HTR-8/SVneo (cell line): ENCODE measurements at regions not wholly inside any gene's neighbourhood (a gene's known extent, or its start where the extent isn't known, plus 50 kb on each side); places are given as distances from the start of the nearest gene placed in this dataset.

ENCODE experiments used
- DNase-seq: peaks from one replicate; pipeline ENCODE4 v3.0.0; 2011; ENCODE audit warnings: low spot score, mixed read lengths; ENCODE audit not compliant: insufficient read length
- FAIRE-seq: peaks from 2 replicates; lab custom pipeline; 2011; peaks lifted over from hg19 to GRCh38; lab: Jason Lieb, UNC

- FAIRE-seq, result no peak
- no peak for DNase-seq
These were observed 390.3 kb upstream of the ZNF507 start for GRCh38 chr19:31955061-31955460.

GRCh38 chr19:31955884-31956283 is 389.5 kb upstream of the ZNF507 start:
- DNase-seq (no peak), FAIRE-seq (no peak)

- DNase-seq, result no peak
- no peak for FAIRE-seq
These were observed 388.5 kb upstream of the ZNF507 start for GRCh38 chr19:31956771-31957392.

DNA sequence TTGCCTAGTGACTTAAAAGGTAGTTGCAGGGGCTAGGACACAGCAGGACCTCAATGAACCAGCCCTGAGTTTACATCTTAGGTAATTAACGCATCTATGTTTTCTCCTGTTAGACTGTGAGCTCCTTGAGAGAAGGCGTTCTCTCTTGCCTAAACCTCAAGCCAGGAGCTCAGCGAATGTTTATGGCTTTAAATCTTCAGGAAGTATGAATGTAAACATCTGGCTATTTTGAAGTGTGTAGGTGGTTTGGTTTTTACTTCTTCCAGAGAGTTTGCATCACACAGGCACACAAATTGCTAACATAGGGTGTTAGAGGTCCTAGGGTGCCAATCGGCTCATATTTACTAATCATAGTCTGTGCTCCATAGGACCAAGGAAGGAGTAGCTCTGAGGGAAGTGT is 387.7 kb upstream of the ZNF507 start:
- no peak for DNase-seq
- no peak for FAIRE-seq

DNA sequence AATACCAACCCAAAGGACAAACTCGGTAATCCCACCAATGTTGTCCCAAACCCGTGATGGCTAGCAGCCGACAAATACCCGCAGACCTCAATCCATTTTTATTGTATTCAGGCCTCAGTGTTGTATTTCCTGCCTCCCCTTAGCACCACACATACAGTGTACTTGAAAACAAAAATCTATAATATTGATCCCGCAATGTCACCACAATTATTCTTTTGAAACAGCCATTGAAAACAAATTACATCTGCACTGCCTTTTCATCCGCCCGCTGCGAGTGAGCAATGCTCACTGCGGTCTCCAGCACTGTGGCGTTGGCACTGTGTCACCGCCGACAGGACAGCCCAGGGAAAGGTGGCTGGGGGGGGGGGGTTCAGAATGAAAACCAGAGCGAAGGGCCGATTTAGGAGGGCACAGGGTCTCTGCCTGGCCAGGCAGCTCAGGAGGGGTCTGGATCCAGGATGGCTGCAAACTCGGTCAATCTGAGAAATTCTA is 385.8 kb upstream of the ZNF507 start:
- DNase-seq, result no peak

GRCh38 chr19:31960474-31960873 is 384.9 kb upstream of the ZNF507 start:
- no peak for FAIRE-seq
- no peak for DNase-seq

More for the DNA sequence above, 385.8 kb upstream of the ZNF507 start:
- no peak for FAIRE-seq

- FAIRE-seq, result no peak
- DNase-seq, result no peak
These were observed 384.2 kb upstream of the ZNF507 start for GRCh38 chr19:31961191-31961590.

DNA sequence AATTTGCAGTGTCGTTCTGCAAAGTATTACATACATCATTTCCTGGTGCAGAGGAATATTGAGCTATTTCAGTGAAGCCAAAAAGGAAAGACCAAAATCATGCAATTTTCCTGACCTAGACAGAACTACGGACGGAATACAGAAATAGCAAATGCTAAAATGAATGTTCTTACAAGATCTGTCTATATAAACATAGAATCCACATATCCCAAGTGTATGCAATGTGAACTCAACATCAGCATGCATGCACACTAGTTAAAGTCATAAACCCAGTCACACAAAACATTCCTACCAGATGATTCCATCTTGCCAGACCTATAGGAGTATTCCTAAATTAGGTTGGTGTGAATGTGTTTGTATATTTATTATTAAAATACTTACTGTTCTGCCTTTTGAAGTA is 383.7 kb upstream of the ZNF507 start:
- no peak for DNase-seq
- FAIRE-seq, result no peak

DNA sequence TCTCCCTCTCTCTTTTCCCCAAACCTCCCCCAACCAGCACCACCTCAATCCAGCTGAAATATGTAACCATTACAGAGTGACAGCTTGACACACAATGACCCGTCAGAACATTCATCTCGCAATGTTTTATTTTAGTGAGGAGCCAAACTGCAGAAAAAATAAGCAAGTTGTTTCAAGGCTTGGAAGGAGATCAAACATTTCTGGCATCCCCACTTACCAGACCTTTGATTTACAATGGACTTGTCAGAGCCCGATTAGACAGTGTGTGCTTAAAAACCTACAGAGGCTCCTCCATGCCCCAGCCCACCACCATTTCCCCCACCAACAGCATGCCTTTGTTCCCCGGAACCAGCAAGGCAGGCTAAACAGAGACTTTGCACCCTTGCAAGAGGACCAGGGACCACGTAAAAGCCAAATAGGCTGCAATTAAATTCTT is 382.8 kb upstream of the ZNF507 start:
- FAIRE-seq (no peak), DNase-seq (no peak)

GRCh38 chr19:31963746-31964145 is 381.7 kb upstream of the ZNF507 start:
- FAIRE-seq, result no peak
- DNase-seq, result no peak

GRCh38 chr19:31969016-31969415 is 376.4 kb upstream of the ZNF507 start:
- DNase-seq (no peak), FAIRE-seq (no peak)

DNA sequence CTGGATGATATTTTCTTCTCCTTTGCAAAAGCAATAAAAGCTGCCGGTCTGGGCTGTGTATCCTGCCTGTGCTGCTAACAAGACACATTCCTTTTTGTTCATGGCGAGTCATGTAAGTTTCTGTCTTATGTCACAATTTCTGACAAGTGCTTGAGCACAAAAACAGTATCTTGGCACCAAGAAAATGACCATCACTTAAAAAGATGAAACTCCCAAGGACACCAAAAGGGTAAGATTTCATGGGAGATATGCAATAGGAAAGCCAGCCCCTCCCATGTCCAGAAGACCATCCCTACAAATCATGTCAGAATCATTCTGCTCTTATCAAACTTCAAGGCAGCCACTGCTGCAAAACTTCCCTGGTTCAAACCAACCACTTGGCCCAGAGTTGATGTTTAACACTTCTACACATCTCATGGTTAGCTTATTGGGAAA is 375.4 kb upstream of the ZNF507 start:
- DNase-seq (no peak), FAIRE-seq (no peak)

- FAIRE-seq (no peak), DNase-seq (no peak)
These were observed 371.1 kb upstream of the ZNF507 start for GRCh38 chr19:31974290-31974689.

DNA sequence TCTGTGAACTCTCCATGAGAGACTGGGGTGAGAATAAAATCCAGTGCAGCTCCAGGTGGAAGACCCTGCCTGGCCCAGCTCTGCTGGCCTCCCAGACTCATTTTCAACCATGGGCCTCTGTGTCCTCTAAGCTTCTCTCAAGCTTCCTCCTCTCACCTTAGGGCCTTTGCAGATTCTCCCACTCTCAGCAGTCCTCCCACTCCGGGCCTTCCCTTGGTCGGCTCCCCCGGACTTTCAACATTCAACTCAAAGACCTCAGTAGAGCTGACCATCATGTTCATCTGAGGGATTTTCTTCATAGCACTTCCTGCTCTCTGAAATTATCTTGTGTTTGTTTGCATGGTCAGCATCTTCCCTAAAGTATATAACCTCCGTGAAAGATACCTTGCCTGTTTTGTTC is 370.5 kb upstream of the ZNF507 start:
- no peak for FAIRE-seq
- DNase-seq, result no peak

DNA sequence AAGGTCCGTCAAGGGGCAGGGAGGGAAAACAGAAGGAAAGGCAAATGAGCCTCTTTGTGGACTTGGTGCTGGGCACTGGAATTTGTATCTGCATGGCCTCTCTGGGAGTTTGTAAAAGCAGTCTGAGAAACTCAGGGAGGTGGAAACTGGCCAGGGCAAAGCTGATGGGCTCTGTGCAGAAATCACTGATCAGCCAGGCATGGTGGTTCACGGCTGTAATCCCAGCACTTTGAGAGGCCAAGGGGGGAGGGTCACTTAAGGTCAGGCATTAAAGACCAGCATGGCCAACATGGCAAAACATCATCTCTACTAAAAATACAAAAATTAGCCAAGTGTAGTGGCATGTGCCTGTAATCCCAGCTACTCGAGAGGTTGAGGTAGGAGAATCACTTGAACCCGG is 369.9 kb upstream of the ZNF507 start:
- DNase-seq (no peak), FAIRE-seq (no peak)

- DNase-seq (no peak), FAIRE-seq (no peak)
These were observed 368.5 kb upstream of the ZNF507 start for GRCh38 chr19:31976775-31977536.

GRCh38 chr19:31979362-31979761 is 366.0 kb upstream of the ZNF507 start:
- DNase-seq, result no peak
- FAIRE-seq, result no peak

- no peak for FAIRE-seq
- no peak for DNase-seq
These were observed 365.3 kb upstream of the ZNF507 start for GRCh38 chr19:31979949-31980670.

DNA sequence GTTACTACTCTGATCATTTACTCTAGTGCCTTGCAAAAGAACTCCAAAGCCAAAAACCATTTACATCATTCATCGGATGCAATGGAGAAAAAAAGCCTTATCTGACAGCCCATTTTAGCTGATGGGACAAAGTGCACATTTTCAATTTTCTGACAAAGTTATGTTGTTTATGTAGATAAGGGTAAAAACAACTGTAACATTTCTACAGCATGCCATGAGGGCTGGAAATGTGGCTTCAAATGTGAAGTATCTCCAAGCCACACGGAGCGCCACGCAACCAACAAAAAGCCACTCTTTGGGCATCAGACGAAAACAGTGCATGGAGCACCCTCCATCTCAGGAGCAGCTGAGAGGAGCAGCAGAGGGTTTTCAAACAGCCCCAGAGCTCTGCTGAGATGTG is 364.6 kb upstream of the ZNF507 start:
- FAIRE-seq, result no peak
- no peak for DNase-seq

DNA sequence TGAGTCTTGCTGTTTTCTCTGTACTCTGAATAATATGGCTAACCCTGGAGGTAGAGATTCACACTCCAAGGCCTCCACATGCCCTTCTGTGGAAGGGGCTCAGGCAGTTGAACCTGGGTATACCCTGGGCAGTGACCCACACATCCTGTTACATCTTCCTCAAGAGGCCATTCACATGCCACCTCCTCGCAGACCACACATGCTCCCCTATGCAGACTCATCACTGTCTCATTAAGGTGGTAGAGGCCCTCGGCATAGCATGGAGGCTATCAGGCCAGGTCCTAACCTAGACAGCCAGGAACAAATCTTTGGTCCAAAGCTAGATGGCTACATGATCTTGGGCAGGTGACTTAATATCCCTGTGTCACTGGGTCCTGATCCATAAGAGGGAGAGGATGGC is 363.9 kb upstream of the ZNF507 start:
- DNase-seq (no peak), FAIRE-seq (no peak)

GRCh38 chr19:31983647-31984046 is 361.8 kb upstream of the ZNF507 start:
- DNase-seq (no peak), FAIRE-seq (no peak)
